ENCODE measurements at regions not wholly inside any gene's neighbourhood (a gene's known extent, or its start where the extent isn't known, plus 50 kb on each side); places are given as distances from the start of the nearest gene placed in this dataset.

DNA sequence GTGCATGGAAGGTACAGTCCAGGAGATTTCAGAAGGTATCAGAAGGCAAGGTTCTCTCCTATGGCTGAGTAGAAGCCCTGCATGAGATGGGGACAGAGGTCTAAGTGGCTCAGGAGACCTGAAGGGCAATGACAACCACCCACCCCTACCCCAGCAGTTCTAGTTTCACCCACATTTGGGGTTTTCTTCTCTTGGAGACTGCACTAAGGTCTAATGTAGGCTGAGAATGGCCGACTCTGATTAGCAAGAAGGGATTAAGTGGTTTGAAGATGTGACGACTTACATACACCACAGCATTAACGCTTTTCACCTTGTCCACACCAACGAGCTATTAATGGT lies 71.7 kb upstream of the SOX5 start:
- no peaks in the 10 kb centered on the region for H4K20me1 ChIP-seq (ENCODE audit: insufficient read depth, low read length)
- no peak overlapping the region for H3K27ac ChIP-seq (ENCODE audit: low read depth, low read length)
- H3K4me3 ChIP-seq (ENCODE audit: insufficient read depth, low read length): no peak overlapping the region
- no peaks in the 10 kb centered on the region for H3K36me3 ChIP-seq (ENCODE audit: insufficient read depth, low read length)
- no peak for DNase-seq (ENCODE audit: insufficient read length, low spot score, missing footprints)
- no peak overlapping the region for H3K4me2 ChIP-seq (ENCODE audit: insufficient read depth, low read length)
- no peak overlapping the region for H2AFZ ChIP-seq (ENCODE audit: low read length)
- H3K9me3 ChIP-seq (ENCODE audit: low read depth, low read length): no peaks in the 10 kb centered on the region
- H3K4me1 ChIP-seq (ENCODE audit: insufficient read depth, low read length): no peaks in the 10 kb centered on the region
- no peaks in the 10 kb centered on the region for H3K27me3 ChIP-seq (ENCODE audit: insufficient read depth, low read length)
- TF ChIP-seq, protein P1, sequence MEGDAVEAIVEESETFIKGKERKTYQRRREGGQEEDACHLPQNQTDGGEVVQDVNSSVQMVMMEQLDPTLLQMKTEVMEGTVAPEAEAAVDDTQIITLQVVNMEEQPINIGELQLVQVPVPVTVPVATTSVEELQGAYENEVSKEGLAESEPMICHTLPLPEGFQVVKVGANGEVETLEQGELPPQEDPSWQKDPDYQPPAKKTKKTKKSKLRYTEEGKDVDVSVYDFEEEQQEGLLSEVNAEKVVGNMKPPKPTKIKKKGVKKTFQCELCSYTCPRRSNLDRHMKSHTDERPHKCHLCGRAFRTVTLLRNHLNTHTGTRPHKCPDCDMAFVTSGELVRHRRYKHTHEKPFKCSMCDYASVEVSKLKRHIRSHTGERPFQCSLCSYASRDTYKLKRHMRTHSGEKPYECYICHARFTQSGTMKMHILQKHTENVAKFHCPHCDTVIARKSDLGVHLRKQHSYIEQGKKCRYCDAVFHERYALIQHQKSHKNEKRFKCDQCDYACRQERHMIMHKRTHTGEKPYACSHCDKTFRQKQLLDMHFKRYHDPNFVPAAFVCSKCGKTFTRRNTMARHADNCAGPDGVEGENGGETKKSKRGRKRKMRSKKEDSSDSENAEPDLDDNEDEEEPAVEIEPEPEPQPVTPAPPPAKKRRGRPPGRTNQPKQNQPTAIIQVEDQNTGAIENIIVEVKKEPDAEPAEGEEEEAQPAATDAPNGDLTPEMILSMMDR (IDR thresholded peaks at IDR 0.05; ENCODE audit: extremely low read depth, low read depth, low read length): no peak
- no peaks in the 10 kb centered on the region for H3K79me2 ChIP-seq (ENCODE audit: insufficient read depth, low read length)

DNA sequence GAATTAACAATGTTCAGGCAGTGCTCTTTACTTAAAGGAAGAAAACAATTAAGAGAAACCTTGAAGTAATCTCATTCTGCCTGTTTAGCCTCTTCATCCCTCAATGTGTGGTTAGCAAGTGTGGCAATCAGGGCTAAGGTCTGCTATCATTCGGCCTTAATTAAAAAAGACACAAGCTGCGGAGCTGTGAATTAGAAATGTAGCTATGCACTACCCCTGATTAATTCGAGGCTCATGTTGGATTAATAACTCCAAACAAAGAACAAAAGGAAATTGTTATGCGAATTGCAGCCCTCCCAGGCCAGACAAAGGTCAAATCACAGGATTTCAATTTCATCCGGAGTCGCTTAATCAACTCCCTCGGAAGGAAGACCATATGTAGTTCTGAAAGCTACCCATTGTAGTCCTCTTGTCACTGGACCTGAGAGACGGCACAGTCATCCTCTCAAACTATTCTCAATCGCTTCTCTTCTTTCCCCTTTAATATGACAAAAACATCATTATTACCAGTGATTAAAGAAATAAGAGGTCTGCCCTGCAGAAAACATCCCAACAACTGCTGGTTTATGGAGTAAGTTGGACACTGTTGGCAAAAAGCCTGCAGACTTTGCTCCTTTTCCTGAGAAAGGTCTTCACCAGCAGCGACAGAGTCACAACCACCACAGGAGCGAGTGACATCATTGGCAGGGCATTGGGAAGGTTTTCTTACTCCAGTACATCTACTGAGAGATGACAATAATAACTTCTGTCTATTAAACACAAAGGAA lies 71.1 kb upstream of the SOX5 start:
- Histone ChIP-seq H3K36me3 (ENCODE audit: insufficient read depth, low read length) (no peaks in the 10 kb centered on the region), H3K27ac (ENCODE audit: low read depth, low read length) (no peak overlapping the region), H3K4me3 (ENCODE audit: insufficient read depth, low read length) (no peak overlapping the region), H3K4me1 (ENCODE audit: insufficient read depth, low read length) (no peaks in the 10 kb centered on the region), H3K9me3 (ENCODE audit: low read depth, low read length) (no peaks in the 10 kb centered on the region), H3K27me3 (ENCODE audit: insufficient read depth, low read length) (no peaks in the 10 kb centered on the region), H3K79me2 (ENCODE audit: insufficient read depth, low read length) (no peaks in the 10 kb centered on the region), H4K20me1 (ENCODE audit: insufficient read depth, low read length) (no peaks in the 10 kb centered on the region), H3K4me2 (ENCODE audit: insufficient read depth, low read length) (no peak overlapping the region), H2AFZ (ENCODE audit: low read length) (no peak overlapping the region)
- no peak for DNase-seq (ENCODE audit: insufficient read length, low spot score, missing footprints)
- TF ChIP-seq, protein P1 (IDR thresholded peaks at IDR 0.05; ENCODE audit: extremely low read depth, low read depth, low read length): no peak

DNA sequence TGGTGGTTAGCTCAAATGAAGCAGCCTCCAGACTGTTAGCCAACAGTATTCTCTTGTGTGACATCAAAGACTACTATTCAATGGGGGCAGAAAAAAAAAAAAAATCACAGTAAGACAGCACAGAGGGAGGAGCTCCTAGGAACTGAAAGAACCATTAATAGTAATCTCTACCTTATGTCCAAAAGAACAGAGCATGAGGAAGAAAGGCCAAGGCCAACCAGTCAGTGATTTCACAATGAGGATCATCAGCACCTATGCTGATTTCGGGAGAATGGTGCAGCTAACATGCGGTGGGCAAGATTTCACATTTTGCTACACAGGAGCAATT lies 66.3 kb upstream of the SOX5 start:
- no peaks in the 10 kb centered on the region for H3K27me3 ChIP-seq (ENCODE audit: insufficient read depth, low read length)
- H3K4me2 ChIP-seq (ENCODE audit: insufficient read depth, low read length): no peak overlapping the region
- H3K27ac ChIP-seq (ENCODE audit: low read depth, low read length): no peak overlapping the region
- H3K9me3 ChIP-seq (ENCODE audit: low read depth, low read length): no peaks in the 10 kb centered on the region
- TF ChIP-seq, protein P1 (IDR thresholded peaks at IDR 0.05; ENCODE audit: extremely low read depth, low read depth, low read length): no peak
- H4K20me1 ChIP-seq (ENCODE audit: insufficient read depth, low read length): no peaks in the 10 kb centered on the region
- no peaks in the 10 kb centered on the region for H3K79me2 ChIP-seq (ENCODE audit: insufficient read depth, low read length)
- H2AFZ ChIP-seq (ENCODE audit: low read length): no peak overlapping the region
- H3K36me3 ChIP-seq (ENCODE audit: insufficient read depth, low read length): no peaks in the 10 kb centered on the region
- no peak for DNase-seq (ENCODE audit: insufficient read length, low spot score, missing footprints)
- no peak overlapping the region for H3K4me3 ChIP-seq (ENCODE audit: insufficient read depth, low read length)
- no peaks in the 10 kb centered on the region for H3K4me1 ChIP-seq (ENCODE audit: insufficient read depth, low read length)

DNA sequence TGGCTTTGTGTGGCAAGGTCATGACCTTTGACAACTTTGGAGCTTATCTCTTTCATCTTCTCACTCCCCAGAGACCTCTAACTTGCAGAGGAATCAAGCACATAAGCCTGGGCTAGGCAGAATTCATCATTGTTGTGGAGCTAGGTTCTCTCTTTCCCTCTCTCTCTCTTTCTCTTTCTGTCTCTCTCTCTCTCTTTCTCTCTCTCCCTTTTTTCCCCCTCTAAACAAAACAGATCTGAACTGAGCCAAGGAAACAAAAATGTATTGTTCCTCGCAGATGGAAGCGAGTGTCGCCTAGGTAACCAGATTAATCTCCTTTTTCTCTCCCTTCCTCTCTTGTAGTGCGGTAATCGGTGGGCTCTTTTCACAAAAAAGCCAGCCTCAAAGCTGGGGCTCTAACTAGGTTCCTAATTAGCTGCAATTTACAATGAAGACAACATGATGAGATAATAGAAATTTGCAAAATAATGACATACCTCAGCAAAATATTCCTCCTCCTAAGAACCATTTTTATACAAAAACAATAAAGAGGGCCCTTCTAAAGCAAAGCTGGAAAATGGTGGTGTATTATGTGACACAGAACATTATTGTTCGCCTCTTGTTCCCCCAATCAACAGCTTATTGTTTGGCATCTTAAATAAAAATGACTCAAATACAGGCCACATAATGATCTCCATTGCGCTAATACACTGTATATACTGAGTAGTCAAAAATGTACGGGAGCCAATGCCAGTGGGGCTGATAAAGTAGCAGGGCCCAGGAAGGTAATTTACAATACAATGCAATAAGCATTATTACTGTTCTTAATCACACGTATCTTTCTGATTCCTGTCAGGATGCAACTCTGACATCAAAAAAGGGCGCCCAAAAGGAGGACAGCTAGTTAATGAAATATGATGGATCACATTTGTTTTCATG lies 65.7 kb upstream of the SOX5 start:
- Histone ChIP-seq H3K9me3 (ENCODE audit: low read depth, low read length) (no peaks in the 10 kb centered on the region), H2AFZ (ENCODE audit: low read length) (no peak overlapping the region), H3K27me3 (ENCODE audit: insufficient read depth, low read length) (no peaks in the 10 kb centered on the region), H4K20me1 (ENCODE audit: insufficient read depth, low read length) (no peaks in the 10 kb centered on the region), H3K79me2 (ENCODE audit: insufficient read depth, low read length) (no peaks in the 10 kb centered on the region), H3K4me1 (ENCODE audit: insufficient read depth, low read length) (no peaks in the 10 kb centered on the region), H3K4me2 (ENCODE audit: insufficient read depth, low read length) (no peak overlapping the region), H3K4me3 (ENCODE audit: insufficient read depth, low read length) (no peak overlapping the region), H3K27ac (ENCODE audit: low read depth, low read length) (no peak overlapping the region), H3K36me3 (ENCODE audit: insufficient read depth, low read length) (no peaks in the 10 kb centered on the region)
- TF ChIP-seq, protein P1 (IDR thresholded peaks at IDR 0.05; ENCODE audit: extremely low read depth, low read depth, low read length): no peak
- no peak for DNase-seq (ENCODE audit: insufficient read length, low spot score, missing footprints)
